Spleen (tissue), 7 donors: ENCODE measurements at regions not wholly inside any gene's neighbourhood (a gene's known extent, or its start where the extent isn't known, plus 50 kb on each side); places are given as distances from the start of the nearest gene placed in this dataset.

Experiments
- POLR2A ChIP-seq, 3 donors: fragments of 450-650 bp; IDR thresholded peaks; one replicate each; pipeline ENCODE4 v1.5.1; 2017; ENCODE audit warnings: antibody characterized with exemption in 3 of 3, mild to moderate bottlenecking in 1 of 3
- POLR2AphosphoS5 ChIP-seq, 3 donors: sonication (generic); formaldehyde crosslinking; IDR thresholded peaks; one replicate each; pipeline ENCODE4 v1.5.1; 2017; ENCODE audit warnings: antibody characterized with exemption in 3 of 3
- TF ChIP-seq, protein P1 (sequence below), 11 experiments: fragments of 200-600 bp in 7 of 11; fragments of 450-650 bp in 4 of 11; sonication (generic) in 4 of 11; IDR thresholded peaks in 8 of 11; conservative IDR thresholded peaks in 3 of 11; 1 replicate in 7 of 11; 2 replicates in 4 of 11; pipeline versions ENCODE4 v1.4.0 to v1.8.0; 2016 to 2021; ENCODE audit warnings: antibody characterized with exemption in 11 of 11, inconsistent platforms in 4 of 11, mild to moderate bottlenecking in 1 of 11
- donor health status: DM: no; HTN: no; CAD: no; lungs with moderate emphysema.
- donor health status: DM: no; HTN: no; CAD: no.
- donor health status: DM: no; HTN: no; CAD: no.

DNA sequence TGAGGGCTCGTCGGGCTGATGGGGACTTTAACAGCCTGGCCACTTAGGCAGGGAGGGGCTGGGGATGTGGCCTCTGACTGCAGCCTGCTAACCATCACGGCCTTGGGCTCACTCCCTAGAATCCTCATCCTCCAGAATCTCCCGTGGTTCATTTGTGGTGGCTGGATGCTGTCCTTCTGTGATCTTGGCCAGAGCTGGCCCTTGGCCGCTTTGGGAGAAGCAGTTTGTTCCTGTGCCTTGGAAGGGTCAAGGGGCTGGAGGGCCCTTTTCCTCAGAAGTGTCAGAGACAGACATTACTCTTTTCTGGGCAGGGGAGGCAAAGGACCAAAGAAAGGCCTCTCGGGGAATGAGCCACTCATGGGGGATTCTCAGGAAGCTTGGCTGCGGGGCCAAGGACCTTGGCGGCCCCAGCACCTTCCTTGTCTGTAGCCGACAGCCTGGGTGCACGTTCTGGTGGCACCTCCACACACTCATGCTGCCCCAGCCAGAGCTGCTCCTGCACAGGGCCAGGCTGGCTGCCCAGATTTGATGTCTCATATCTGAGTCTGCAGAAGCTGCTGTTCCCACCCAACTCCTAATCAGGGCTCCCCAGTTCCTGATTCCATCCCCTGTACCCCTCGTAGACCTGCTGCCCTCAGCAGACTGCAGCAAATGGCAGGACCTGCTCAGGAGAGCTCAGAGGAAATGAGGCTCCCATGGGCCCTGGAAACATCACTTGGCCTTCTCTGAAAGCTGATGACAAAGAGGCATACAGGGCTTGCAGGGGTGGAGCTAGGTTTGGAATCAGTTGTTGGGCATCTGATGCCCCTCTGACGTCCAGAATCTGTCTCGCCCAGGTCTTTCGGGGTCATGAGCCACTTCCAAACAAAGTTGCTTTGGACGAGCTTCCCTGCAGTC, 107.7 kb downstream of the CTTN start:
- TF ChIP-seq, protein P1, sequence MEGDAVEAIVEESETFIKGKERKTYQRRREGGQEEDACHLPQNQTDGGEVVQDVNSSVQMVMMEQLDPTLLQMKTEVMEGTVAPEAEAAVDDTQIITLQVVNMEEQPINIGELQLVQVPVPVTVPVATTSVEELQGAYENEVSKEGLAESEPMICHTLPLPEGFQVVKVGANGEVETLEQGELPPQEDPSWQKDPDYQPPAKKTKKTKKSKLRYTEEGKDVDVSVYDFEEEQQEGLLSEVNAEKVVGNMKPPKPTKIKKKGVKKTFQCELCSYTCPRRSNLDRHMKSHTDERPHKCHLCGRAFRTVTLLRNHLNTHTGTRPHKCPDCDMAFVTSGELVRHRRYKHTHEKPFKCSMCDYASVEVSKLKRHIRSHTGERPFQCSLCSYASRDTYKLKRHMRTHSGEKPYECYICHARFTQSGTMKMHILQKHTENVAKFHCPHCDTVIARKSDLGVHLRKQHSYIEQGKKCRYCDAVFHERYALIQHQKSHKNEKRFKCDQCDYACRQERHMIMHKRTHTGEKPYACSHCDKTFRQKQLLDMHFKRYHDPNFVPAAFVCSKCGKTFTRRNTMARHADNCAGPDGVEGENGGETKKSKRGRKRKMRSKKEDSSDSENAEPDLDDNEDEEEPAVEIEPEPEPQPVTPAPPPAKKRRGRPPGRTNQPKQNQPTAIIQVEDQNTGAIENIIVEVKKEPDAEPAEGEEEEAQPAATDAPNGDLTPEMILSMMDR (IDR thresholded peaks at IDR 0.05 in 8 of 11, conservative IDR thresholded peaks at IDR 0.05 in 3 of 11): no peak
- TF ChIP-seq POLR2AphosphoS5 (IDR thresholded peaks at IDR 0.05): no peak
- no peak for TF ChIP-seq POLR2A (IDR thresholded peaks at IDR 0.05)
